Tibial artery (tissue), 4 donors: ENCODE measurements at regions not wholly inside any gene's neighbourhood (a gene's known extent, or its start where the extent isn't known, plus 50 kb on each side); places are given as distances from the start of the nearest gene placed in this dataset.

Experiments used
- DNase-seq, 2 donors: peaks; one replicate each; pipeline ENCODE4 v3.0.0-alpha.2; 2019
- H3K27ac ChIP-seq, 2 donors: fragments of 200-600 bp; sonication (generic) in 1 of 2; 1 replicate in 1 of 2; 2 replicates in 1 of 2; pipeline ENCODE4 v1.5.1; 2018 to 2019; ENCODE audit warnings: mild to moderate bottlenecking in 1 of 2
- H3K27me3 ChIP-seq, 2 donors: fragments of 200-600 bp; sonication (generic) in 1 of 2; one replicate each; pipeline versions ENCODE4 v1.5.1 to v1.6.0; 2016 to 2019
- H3K36me3 ChIP-seq, 3 donors: fragments of 200-600 bp; sonication (generic) in 2 of 3; one replicate each; pipeline ENCODE4 v1.5.1; 2016 to 2019; ENCODE audit warnings: mild to moderate bottlenecking in 2 of 3
- H3K4me1 ChIP-seq, 4 donors: fragments of 200-600 bp; sonication (generic) in 2 of 4; 1 replicate in 3 of 4; 2 replicates in 1 of 4; pipeline ENCODE4 v1.5.1; 2016 to 2019
- H3K4me3 ChIP-seq, 2 donors: fragments of 200-600 bp; sonication (generic) in 1 of 2; 1 replicate in 1 of 2; 2 replicates in 1 of 2; pipeline ENCODE4 v1.5.1; 2018 to 2019; ENCODE audit warnings: mild to moderate bottlenecking in 2 of 2
- H3K9me3 ChIP-seq, 3 donors: fragments of 200-600 bp; sonication (generic) in 1 of 3; one replicate each; pipeline ENCODE4 v1.5.1; 2016 to 2019
- CTCF ChIP-seq, 2 experiments: fragments of 200-600 bp in 1 of 2; fragments of 450-650 bp in 1 of 2; IDR thresholded peaks; one replicate each; pipeline ENCODE4 v1.5.1; 2017 to 2019; ENCODE audit warnings: antibody characterized with exemption in 2 of 2, mild to moderate bottlenecking in 1 of 2, moderate library complexity in 1 of 2
- intact Hi-C: fragments of 100-400 bp; cut with DNase I; formaldehyde crosslinking; loops from one replicate; pipeline ENCODE4 v1.15.0; 2023; ENCODE audit warnings: low total_unique reads

GRCh38 chrX:120768254-120768653 is 107.4 kb downstream of the CT47B1 start:
- no peaks in the 10 kb centered on the region for H3K36me3 ChIP-seq
- no peak overlapping the region for H3K27ac ChIP-seq
- intact Hi-C loops = no loop called here
- no peaks in the 10 kb centered on the region for H3K9me3 ChIP-seq
- TF ChIP-seq CTCF (IDR thresholded peaks at IDR 0.05) = no peak
- DNase-seq = no peak
- H3K4me1 ChIP-seq = no peaks in the 10 kb centered on the region
- no peak overlapping the region for H3K4me3 ChIP-seq
- H3K27me3 ChIP-seq = no peaks in the 10 kb centered on the region

GRCh38 chrX:120763269-120763668 is 112.4 kb downstream of the CT47B1 start:
- Histone ChIP-seq H3K4me3 (no peak overlapping the region), H3K27me3 (no peaks in the 10 kb centered on the region), H3K4me1 (no peaks in the 10 kb centered on the region), H3K36me3 (no peaks in the 10 kb centered on the region), H3K9me3 (no peaks in the 10 kb centered on the region), H3K27ac (no peak overlapping the region)
- TF ChIP-seq CTCF (IDR thresholded peaks at IDR 0.05) = no peak
- DNase-seq = no peak
- intact Hi-C loops = no loop called here

GRCh38 chrX:120761810-120762209 is 113.9 kb downstream of the CT47B1 start:
- no peaks in the 10 kb centered on the region for H3K36me3 ChIP-seq
- H3K27ac ChIP-seq = no peak overlapping the region
- peak in 1 of 2 donors; percentile 19 for DNase-seq
- no peaks in the 10 kb centered on the region for H3K27me3 ChIP-seq
- no peak for TF ChIP-seq CTCF (IDR thresholded peaks at IDR 0.05)
- no peak overlapping the region for H3K4me3 ChIP-seq
- H3K4me1 ChIP-seq = no peaks in the 10 kb centered on the region
- H3K9me3 ChIP-seq = no peaks in the 10 kb centered on the region
- intact Hi-C loops = no loop called here

- no peak overlapping the region for H3K27ac ChIP-seq
- no peaks in the 10 kb centered on the region for H3K4me1 ChIP-seq
- no peak overlapping the region for H3K4me3 ChIP-seq
- H3K27me3 ChIP-seq = no peaks in the 10 kb centered on the region
- no peaks in the 10 kb centered on the region for H3K36me3 ChIP-seq
- H3K9me3 ChIP-seq = no peaks in the 10 kb centered on the region
- no peak for DNase-seq
- intact Hi-C loops = no loop called here
- no peak for TF ChIP-seq CTCF (IDR thresholded peaks at IDR 0.05)
Measured at GRCh38 chrX:120759685-120760084, 116.0 kb downstream of the CT47B1 start.

- H3K27ac ChIP-seq = no peak overlapping the region
- no peaks in the 10 kb centered on the region for H3K27me3 ChIP-seq
- no peaks in the 10 kb centered on the region for H3K36me3 ChIP-seq
- H3K9me3 ChIP-seq = no peaks in the 10 kb centered on the region
- no peaks in the 10 kb centered on the region for H3K4me1 ChIP-seq
- TF ChIP-seq CTCF (IDR thresholded peaks at IDR 0.05) = no peak
- no peak overlapping the region for H3K4me3 ChIP-seq
- DNase-seq = no peak
- intact Hi-C loops = no loop called here
Measured at GRCh38 chrX:120755066-120755846, 120.4 kb downstream of the CT47B1 start.
